GM12872 (cell line): ENCODE measurements at regions not wholly inside any gene's neighbourhood (a gene's known extent, or its start where the extent isn't known, plus 50 kb on each side); places are given as distances from the start of the nearest gene placed in this dataset.

Source experiments
- CTCF ChIP-seq: IDR thresholded peaks from 3 replicates; pipeline ENCODE4 v1.5.1; 2011; ENCODE audit warnings: low read depth, mild to moderate bottlenecking, low read length, moderate library complexity; ENCODE audit not compliant: insufficient read depth

DNA sequence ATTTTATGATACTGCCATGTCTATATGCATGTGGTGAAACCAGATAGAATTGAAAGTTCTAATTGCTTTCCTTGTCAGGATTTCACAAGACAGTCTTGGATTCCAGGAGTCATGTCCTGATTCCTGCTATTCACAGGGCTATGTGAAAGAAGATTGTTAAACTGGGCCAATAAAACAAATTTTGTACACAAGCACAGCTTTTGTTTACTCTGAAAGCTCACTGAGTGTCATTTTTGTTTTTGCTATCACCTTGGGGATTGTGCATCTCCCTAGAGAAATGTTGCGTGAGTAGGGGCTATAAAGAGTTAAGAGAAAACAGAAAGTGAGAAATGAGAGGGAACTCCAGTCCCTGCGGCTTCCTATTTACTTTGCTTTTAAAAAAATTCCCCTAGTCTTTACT, 627.5 kb downstream of the PKHD1 start:
- TF ChIP-seq CTCF: no peak

- no peak for TF ChIP-seq CTCF
These were observed 624.5 kb downstream of the PKHD1 start for GRCh38 chr6:51462896-51463295.

GRCh38 chr6:51463321-51463720, 624.1 kb downstream of the PKHD1 start:
- no peak for TF ChIP-seq CTCF

DNA sequence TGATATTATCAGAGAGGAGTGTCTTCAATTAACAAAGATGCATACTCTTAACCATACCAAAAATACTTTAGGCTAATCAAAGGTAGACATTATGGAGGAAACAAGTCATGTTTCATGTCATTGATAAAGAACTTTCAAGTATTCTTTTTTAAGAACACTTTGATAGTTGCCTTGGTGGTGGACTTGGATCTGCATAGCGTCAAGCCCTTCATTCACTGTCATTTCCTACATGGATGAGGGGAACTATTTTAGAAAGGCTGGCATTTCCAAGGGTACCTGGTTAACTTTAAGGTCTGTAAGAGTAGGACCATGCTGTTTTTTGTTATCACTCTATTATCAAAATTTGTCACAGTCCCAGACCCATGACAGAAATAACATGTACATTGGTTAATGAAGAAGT, 622.5 kb downstream of the PKHD1 start:
- no peak for TF ChIP-seq CTCF

GRCh38 chr6:51466427-51466826, 621.0 kb downstream of the PKHD1 start:
- TF ChIP-seq CTCF: no peak

- no peak for TF ChIP-seq CTCF
These were observed 620.0 kb downstream of the PKHD1 start for GRCh38 chr6:51467231-51467952.

GRCh38 chr6:51468704-51469103, 618.7 kb downstream of the PKHD1 start:
- TF ChIP-seq CTCF: no peak
